Stomach (tissue), 8 donors: ENCODE measurements at regions not wholly inside any gene's neighbourhood (a gene's known extent, or its start where the extent isn't known, plus 50 kb on each side); places are given as distances from the start of the nearest gene placed in this dataset.

Source experiments
- DNase-seq, 2 donors: peaks; one replicate each; pipeline versions ENCODE4 v3.0.0 to v3.0.0-alpha.2; 2013 to 2019
- H3K27ac ChIP-seq, 5 donors: fragments of 200-600 bp in 4 of 5; sonication (generic) in 4 of 5; one replicate each; pipeline ENCODE4 v1.5.1; 2013 to 2019; ENCODE audit warnings: mild to moderate bottlenecking in 1 of 5, moderate library complexity in 1 of 5
- H3K27me3 ChIP-seq, 3 donors: fragments of 200-600 bp; sonication (generic); one replicate each; pipeline ENCODE4 v1.5.1; 2017 to 2019; ENCODE audit warnings: mixed run types in 1 of 3
- H3K36me3 ChIP-seq, 4 donors: fragments of 200-600 bp; sonication (generic); 1 replicate in 3 of 4; 2 replicates in 1 of 4; pipeline ENCODE4 v1.5.1; 2016 to 2019
- H3K4me1 ChIP-seq, 4 donors: fragments of 200-600 bp; sonication (generic); one replicate each; pipeline ENCODE4 v1.5.1; 2016 to 2019
- H3K4me3 ChIP-seq, 4 donors: fragments of 200-600 bp; sonication (generic) in 3 of 4; one replicate each; pipeline ENCODE4 v1.5.1; 2016 to 2019; ENCODE audit warnings: mild to moderate bottlenecking in 1 of 4
- H3K9me3 ChIP-seq, 4 donors: fragments of 200-600 bp; sonication (generic); one replicate each; pipeline ENCODE4 v1.5.1; 2016 to 2019
- EP300 ChIP-seq: sonication (generic); formaldehyde crosslinking; IDR thresholded peaks from one replicate; pipeline ENCODE4 v1.6.1; 2017; ENCODE audit warnings: antibody characterized with exemption
- POLR2A ChIP-seq, 4 donors: fragments of 450-650 bp; IDR thresholded peaks; one replicate each; pipeline ENCODE4 v1.6.1; 2016; ENCODE audit warnings: antibody characterized with exemption in 4 of 4, control low read depth in 2 of 4, mild to moderate bottlenecking in 1 of 4, moderate library complexity in 1 of 4
- POLR2AphosphoS5 ChIP-seq, 3 donors: sonication (generic); formaldehyde crosslinking; IDR thresholded peaks; one replicate each; pipeline ENCODE4 v1.6.1; 2016; ENCODE audit warnings: antibody characterized with exemption in 3 of 3
- WGBS, 5 donors: extraction: QIAGEN DNeasy Blood & Tissue Kit in 3 of 5; methylation state at CpG; one replicate each; pipeline versions ENCODE4 v1.1.5 to v1.1.7; 2013 to 2018; 5-methylcytosine and 5-hydroxymethylcytosine counted together
- intact Hi-C: fragments of 100-400 bp; cut with DNase I; formaldehyde crosslinking; loops from one replicate; pipeline ENCODE4 v1.15.1; 2023; ENCODE audit warnings: low total_unique reads
- TF ChIP-seq, protein P1 (sequence below), 7 experiments: fragments of 450-650 bp in 4 of 7; fragments of 200-600 bp in 3 of 7; sonication (generic) in 3 of 7; IDR thresholded peaks; one replicate each; pipeline ENCODE4 v1.5.1; 2016 to 2019; ENCODE audit warnings: antibody characterized with exemption in 7 of 7, control low read depth in 2 of 7, mild to moderate bottlenecking in 1 of 7
- donor health status: healthy with polysubstance abuse.
- donor health status: Bipolar disorder and iron deficiency.
- donor health status: healthy.

DNA sequence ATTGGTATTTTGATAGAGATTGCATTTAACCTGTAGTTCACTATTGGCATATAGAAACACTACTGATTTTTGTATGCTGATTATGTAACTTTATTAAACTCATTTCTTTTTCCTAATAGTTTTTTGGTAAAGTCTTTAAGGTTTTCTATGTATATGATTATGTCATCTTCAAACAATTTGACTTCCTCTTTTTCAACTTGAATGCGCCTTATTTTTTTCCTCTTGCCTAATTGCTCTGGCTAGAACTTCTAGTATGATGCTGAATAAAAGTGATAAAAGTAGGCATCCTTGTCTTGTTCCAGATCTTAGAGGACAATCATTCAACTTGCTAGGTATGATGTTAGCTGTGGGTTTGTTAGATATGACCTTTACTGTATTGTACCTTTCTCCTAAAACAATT is 1034.9 kb downstream of the PCDH9 start:
- WGBS, 5 donors, result 92 to 97% (median 94%) methylated on average over 1 of the region's 1 CpG
- Histone ChIP-seq H3K4me1 (no peaks in the 10 kb centered on the region), H3K27me3 (no peaks in the 10 kb centered on the region), H3K27ac (no peak overlapping the region), H3K4me3 (no peak overlapping the region), H3K36me3 (no peaks in the 10 kb centered on the region), H3K9me3 (no peaks in the 10 kb centered on the region)
- intact Hi-C loops, result no loop called here
- no peak for DNase-seq
- TF ChIP-seq POLR2AphosphoS5 (IDR thresholded peaks at IDR 0.05) (no peak), POLR2A (IDR thresholded peaks at IDR 0.05) (no peak), EP300 (no peak)
- TF ChIP-seq, protein P1, sequence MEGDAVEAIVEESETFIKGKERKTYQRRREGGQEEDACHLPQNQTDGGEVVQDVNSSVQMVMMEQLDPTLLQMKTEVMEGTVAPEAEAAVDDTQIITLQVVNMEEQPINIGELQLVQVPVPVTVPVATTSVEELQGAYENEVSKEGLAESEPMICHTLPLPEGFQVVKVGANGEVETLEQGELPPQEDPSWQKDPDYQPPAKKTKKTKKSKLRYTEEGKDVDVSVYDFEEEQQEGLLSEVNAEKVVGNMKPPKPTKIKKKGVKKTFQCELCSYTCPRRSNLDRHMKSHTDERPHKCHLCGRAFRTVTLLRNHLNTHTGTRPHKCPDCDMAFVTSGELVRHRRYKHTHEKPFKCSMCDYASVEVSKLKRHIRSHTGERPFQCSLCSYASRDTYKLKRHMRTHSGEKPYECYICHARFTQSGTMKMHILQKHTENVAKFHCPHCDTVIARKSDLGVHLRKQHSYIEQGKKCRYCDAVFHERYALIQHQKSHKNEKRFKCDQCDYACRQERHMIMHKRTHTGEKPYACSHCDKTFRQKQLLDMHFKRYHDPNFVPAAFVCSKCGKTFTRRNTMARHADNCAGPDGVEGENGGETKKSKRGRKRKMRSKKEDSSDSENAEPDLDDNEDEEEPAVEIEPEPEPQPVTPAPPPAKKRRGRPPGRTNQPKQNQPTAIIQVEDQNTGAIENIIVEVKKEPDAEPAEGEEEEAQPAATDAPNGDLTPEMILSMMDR (IDR thresholded peaks at IDR 0.05), result no peak

DNA sequence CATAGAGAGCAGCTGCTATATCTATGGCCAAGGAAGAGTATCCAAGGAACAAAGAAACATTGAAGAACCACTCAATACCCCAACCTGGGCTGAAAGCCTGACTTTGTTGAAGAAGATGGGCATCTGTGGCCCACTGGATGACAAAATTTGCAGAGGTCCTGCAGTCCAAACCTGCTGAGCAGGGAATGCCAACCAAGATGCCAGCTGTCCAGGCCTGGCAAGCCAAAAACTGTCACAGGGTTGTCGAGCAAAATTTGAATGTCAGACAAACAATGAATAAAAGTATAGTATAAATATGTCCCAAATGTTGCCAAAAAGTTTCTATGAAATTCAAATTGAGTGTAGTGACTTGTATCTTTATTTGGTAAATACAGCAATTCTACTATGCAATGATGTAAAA is 1040.2 kb downstream of the PCDH9 start:
- WGBS, 5 donors, result 58 to 85% (median 82%) methylated on average over 1 of the region's 1 CpG
- H3K36me3 ChIP-seq, result no peaks in the 10 kb centered on the region

DNA sequence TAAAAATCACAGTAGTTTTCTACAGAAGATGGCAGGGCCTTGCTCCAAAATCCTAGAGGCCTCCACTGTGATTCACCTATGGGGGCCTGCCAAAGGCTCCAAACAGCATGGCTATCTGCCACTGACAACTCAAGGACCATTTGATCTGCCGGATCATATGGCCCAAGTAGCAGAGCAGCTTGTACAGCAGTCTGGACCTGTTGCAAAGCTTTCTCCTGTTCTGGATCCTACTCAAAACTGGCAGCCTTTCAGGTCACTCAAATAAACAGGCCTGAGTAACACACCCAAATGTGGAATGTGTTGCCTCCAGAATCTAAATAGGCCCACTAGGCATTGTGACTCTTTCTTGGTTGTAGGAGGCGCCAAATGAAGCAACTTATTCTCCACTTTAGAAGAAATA is 1049.3 kb downstream of the PCDH9 start:
- intact Hi-C loops, result no loop called here
- no peak for DNase-seq
- Histone ChIP-seq H3K4me1 (no peaks in the 10 kb centered on the region), H3K27me3 (no peaks in the 10 kb centered on the region), H3K9me3 (no peaks in the 10 kb centered on the region), H3K36me3 (no peaks in the 10 kb centered on the region), H3K4me3 (no peak overlapping the region), H3K27ac (no peak overlapping the region)
- 42 to 75% (median 53%) methylated on average over 2 of the region's 2 CpGs for WGBS, 5 donors
- TF ChIP-seq, protein P1 (IDR thresholded peaks at IDR 0.05), result no peak
- TF ChIP-seq POLR2AphosphoS5 (IDR thresholded peaks at IDR 0.05) (no peak), POLR2A (IDR thresholded peaks at IDR 0.05) (no peak), EP300 (no peak)

More for the DNA sequence above, 1040.2 kb downstream of the PCDH9 start:
- Histone ChIP-seq H3K9me3 (no peaks in the 10 kb centered on the region), H3K27me3 (no peaks in the 10 kb centered on the region), H3K4me1 (no peaks in the 10 kb centered on the region), H3K4me3 (no peak overlapping the region), H3K27ac (no peak overlapping the region)
- TF ChIP-seq, protein P1 (IDR thresholded peaks at IDR 0.05), result no peak
- TF ChIP-seq EP300, result no peak
- TF ChIP-seq POLR2A (IDR thresholded peaks at IDR 0.05), result no peak
- no peak for TF ChIP-seq POLR2AphosphoS5 (IDR thresholded peaks at IDR 0.05)
- intact Hi-C loops, result no loop called here
- no peak for DNase-seq

DNA sequence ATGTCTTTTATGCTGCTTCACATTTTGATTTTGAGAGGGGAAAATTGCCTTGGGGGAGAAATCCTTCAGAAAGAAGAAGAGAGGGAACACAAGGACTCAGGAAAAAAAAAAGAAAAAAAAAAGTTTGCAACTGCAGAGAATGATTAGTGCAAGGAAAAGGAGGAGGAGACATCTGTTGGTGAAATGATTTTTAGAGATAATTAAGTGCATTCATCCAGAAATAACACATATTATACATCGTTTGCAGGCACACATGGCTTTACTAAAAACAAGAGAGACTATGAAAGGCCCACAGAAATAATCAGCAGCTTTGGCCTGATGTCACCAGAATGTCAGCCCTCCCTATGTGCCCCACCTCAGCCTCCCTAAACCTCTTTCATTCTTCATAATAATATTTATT is 1058.2 kb downstream of the PCDH9 start:
- no peaks in the 10 kb centered on the region for H3K4me1 ChIP-seq
- H3K9me3 ChIP-seq, result no peaks in the 10 kb centered on the region
- no peaks in the 10 kb centered on the region for H3K27me3 ChIP-seq
- no peak overlapping the region for H3K4me3 ChIP-seq
- TF ChIP-seq POLR2AphosphoS5 (IDR thresholded peaks at IDR 0.05) (no peak), POLR2A (IDR thresholded peaks at IDR 0.05) (no peak), EP300 (no peak)
- TF ChIP-seq, protein P1 (IDR thresholded peaks at IDR 0.05), result no peak
- no peak overlapping the region for H3K27ac ChIP-seq
- no peaks in the 10 kb centered on the region for H3K36me3 ChIP-seq
- no peak for DNase-seq
- 50 to 75% (median 59%) methylated on average over 1 of the region's 1 CpG for WGBS, 5 donors
- intact Hi-C loops, result no loop called here
